Psoas muscle (tissue), 7 donors: ENCODE measurements at regions not wholly inside any gene's neighbourhood (a gene's known extent, or its start where the extent isn't known, plus 50 kb on each side); places are given as distances from the start of the nearest gene placed in this dataset.

Source experiments
- ATAC-seq, 4 donors: fragments of 200-7000 bp; cut with Tn5 transposase; one replicate each; pipeline ENCODE4 v1.9.1; 2020; ENCODE audit warnings: moderate library complexity in 3 of 4, mild to moderate bottlenecking in 2 of 4
- DNase-seq, 2 donors: peaks; one replicate each; pipeline ENCODE4 v3.0.0-alpha.2; 2020
- H3K27ac ChIP-seq: fragments of 200-600 bp; one replicate; pipeline ENCODE4 v1.8.0; 2022
- H3K27me3 ChIP-seq, 3 donors: fragments of 200-600 bp in 1 of 3; one replicate each; pipeline versions ENCODE4 v1.6.1 to v1.8.0; 2013 to 2022; ENCODE audit warnings: low read length in 2 of 3, mild to moderate bottlenecking in 2 of 3, moderate library complexity in 1 of 3; ENCODE audit not compliant: insufficient read depth in 3 of 3
- H3K36me3 ChIP-seq, 2 donors: fragments of 200-600 bp in 1 of 2; one replicate each; pipeline versions ENCODE4 v1.6.1 to v1.8.0; 2013 to 2022; ENCODE audit warnings: low read depth in 1 of 2, mild to moderate bottlenecking in 1 of 2, moderate library complexity in 1 of 2; ENCODE audit not compliant: insufficient read depth in 1 of 2
- H3K4me1 ChIP-seq: fragments of 200-600 bp; one replicate; pipeline ENCODE4 v1.8.0; 2022
- H3K4me3 ChIP-seq: fragments of 200-600 bp; one replicate; pipeline ENCODE4 v1.8.0; 2022; ENCODE audit warnings: mild to moderate bottlenecking
- H3K9me3 ChIP-seq: fragments of 200-600 bp; one replicate; pipeline ENCODE4 v1.8.0; 2022
- CTCF ChIP-seq: fragments of 200-600 bp; IDR thresholded peaks from one replicate; pipeline ENCODE4 v1.8.0; 2022; ENCODE audit warnings: antibody characterized with exemption
- WGBS, 3 donors: extraction: QIAGEN DNeasy Blood & Tissue Kit; methylation state at CpG; one replicate each; pipeline versions ENCODE4 v1.1.6 to v1.1.7; 2013; 5-methylcytosine and 5-hydroxymethylcytosine counted together
- intact Hi-C, 2 donors: fragments of 100-400 bp; cut with DNase I; formaldehyde crosslinking; loops; one replicate each; pipeline versions ENCODE4 v1.11.0 to v1.14.2; 2022
- donor health status: healthy with polysubstance abuse.
- donor health status: DM: no; HTN: no; CAD: no; lungs with moderate emphysema.
- donor health status: Bipolar disorder and iron deficiency.
- donor health status: healthy.
- donor health status: DM: yes; HTN: yes; CAD: no.
- donor health status: DM: no; HTN: no; CAD: no.
- donor health status: DM: yes; HTN: yes; CAD: no.

DNA sequence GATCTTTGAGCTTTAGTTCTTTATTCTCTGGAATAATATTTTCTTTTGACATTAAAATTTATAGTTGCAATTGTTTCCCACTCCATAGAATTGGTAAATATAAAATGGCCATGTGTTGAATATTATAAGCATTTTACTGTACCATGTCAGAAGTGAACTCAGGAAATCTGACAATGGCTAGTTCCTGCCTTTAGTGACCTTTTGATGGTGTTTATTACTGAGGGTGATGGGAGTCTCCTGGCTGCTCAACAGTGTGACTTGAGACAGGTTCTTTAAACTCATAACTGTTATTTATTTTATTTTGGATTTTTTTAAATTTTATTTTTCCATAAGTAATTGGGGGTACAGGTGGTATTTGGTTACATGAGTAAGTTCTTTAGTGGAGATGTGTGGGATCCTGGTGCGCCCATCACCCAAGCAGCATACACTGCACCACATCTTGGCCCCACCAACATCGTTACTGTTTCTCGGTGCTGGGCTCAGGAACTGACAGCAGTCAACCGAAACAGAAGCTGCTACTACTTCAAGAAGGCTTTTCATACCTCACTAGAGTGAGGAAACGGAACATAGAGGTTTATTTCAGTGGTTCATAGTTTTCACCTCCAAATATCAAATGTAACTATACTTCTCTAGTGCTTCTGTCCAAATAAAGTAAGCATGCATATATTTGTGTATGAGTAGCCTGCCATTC, 90.4 kb downstream of the PLEKHG1 start:
- DNase-seq (no peak), ATAC-seq (no peak)
- H3K9me3 ChIP-seq = no peaks in the 10 kb centered on the region
- no peak for TF ChIP-seq CTCF
- no peak overlapping the region for H3K4me3 ChIP-seq
- 83 to 90% (median 89%) methylated on average over 5 of the region's 5 CpGs for WGBS, 3 donors
- no peaks in the 10 kb centered on the region for H3K4me1 ChIP-seq
- H3K36me3 ChIP-seq = no peaks in the 10 kb centered on the region
- intact Hi-C loops = loop anchor here in 1 of 2 donors (5.0 kb wide), 1 partner anchor 273 kb away; no protein-coding TSS in a partner anchor
- H3K27ac ChIP-seq = no peak overlapping the region
- H3K27me3 ChIP-seq = no peaks in the 10 kb centered on the region

GRCh38 chr6:150690681-150691080, 91.0 kb downstream of the PLEKHG1 start:
- Histone ChIP-seq H3K27ac (no peak overlapping the region), H3K36me3 (no peaks in the 10 kb centered on the region), H3K9me3 (no peaks in the 10 kb centered on the region), H3K27me3 (no peaks in the 10 kb centered on the region), H3K4me3 (no peak overlapping the region), H3K4me1 (no peaks in the 10 kb centered on the region)
- WGBS, 3 donors = 77 to 90% (median 78%) methylated on average over 6 of the region's 6 CpGs
- ATAC-seq (no peak), DNase-seq (no peak)
- no peak for TF ChIP-seq CTCF
- intact Hi-C loops = no loop called here

GRCh38 chr6:150691463-150691862, 91.8 kb downstream of the PLEKHG1 start:
- no peak overlapping the region for H3K4me3 ChIP-seq
- H3K27me3 ChIP-seq = no peaks in the 10 kb centered on the region
- H3K9me3 ChIP-seq = no peaks in the 10 kb centered on the region
- H3K27ac ChIP-seq = no peak overlapping the region
- WGBS, 3 donors = 76 to 81% (median 78%) methylated on average over 2 of the region's 2 CpGs
- intact Hi-C loops = no loop called here
- H3K4me1 ChIP-seq = no peaks in the 10 kb centered on the region
- no peak for DNase-seq
- TF ChIP-seq CTCF = no peak
- no peak for ATAC-seq
- H3K36me3 ChIP-seq = no peaks in the 10 kb centered on the region

- WGBS, 3 donors = 50 to 74% (median 57%) methylated on average over 2 of the region's 2 CpGs
Observed at GRCh38 chr6:150692604-150693003, 92.9 kb downstream of the PLEKHG1 start.

More at GRCh38 chr6:150692604-150693003, 92.9 kb downstream of the PLEKHG1 start:
- intact Hi-C loops = no loop called here
- no peaks in the 10 kb centered on the region for H3K4me1 ChIP-seq
- H3K27me3 ChIP-seq = no peaks in the 10 kb centered on the region
- no peak for DNase-seq
- TF ChIP-seq CTCF = no peak
- no peaks in the 10 kb centered on the region for H3K36me3 ChIP-seq
- no peak overlapping the region for H3K4me3 ChIP-seq
- no peak for ATAC-seq
- H3K9me3 ChIP-seq = no peaks in the 10 kb centered on the region
- H3K27ac ChIP-seq = no peak overlapping the region
